ENCODE measurements at regions not wholly inside any gene's neighbourhood (a gene's known extent, or its start where the extent isn't known, plus 50 kb on each side); places are given as distances from the start of the nearest gene placed in this dataset.

- H3K4me2 ChIP-seq (ENCODE audit: low read depth, low read length) = no peak overlapping the region
- H3K4me1 ChIP-seq (ENCODE audit: control insufficient read depth, insufficient read depth, low read length) = no peaks in the 10 kb centered on the region
- no peaks in the 10 kb centered on the region for H3K9me3 ChIP-seq (ENCODE audit: control insufficient read depth, insufficient read depth, low read length)
- H2BK5ac ChIP-seq (ENCODE audit: low read depth, low read length, poor library complexity, severe bottlenecking) = no peak overlapping the region
- no peaks in the 10 kb centered on the region for H3K27me3 ChIP-seq (ENCODE audit: control insufficient read depth, insufficient read depth, low read length)
- H4K91ac ChIP-seq (ENCODE audit: insufficient read depth, low read depth, low read length) = no peak overlapping the region
- H3K9me1 ChIP-seq (ENCODE audit: insufficient read depth, low read length) = no peaks in the 10 kb centered on the region
- H3K9ac ChIP-seq (ENCODE audit: low read depth, low read length) = no peak overlapping the region
- no TSS peak for BruUV-seq (replicated peaks)
- no peak overlapping the region for H3K27ac ChIP-seq (ENCODE audit: insufficient read depth, low read length)
- no peak overlapping the region for H3K4me3 ChIP-seq (ENCODE audit: insufficient read depth, low read depth, low read length)
- H2BK120ac ChIP-seq (ENCODE audit: low read depth, low read length) = no peak overlapping the region
- H3K4ac ChIP-seq (ENCODE audit: low read depth, low read length) = no peak overlapping the region
- ChIA-PET CTCF (no interaction called here), POLR2A (ENCODE audit: unreplicated experiment) (no interaction called here)
- H3K56ac ChIP-seq (ENCODE audit: extremely low read depth, insufficient read depth, low read length) = no peak overlapping the region
- no peak overlapping the region for H2BK20ac ChIP-seq (ENCODE audit: low read depth, low read length)
- H2AFZ ChIP-seq (replicated peaks; ENCODE audit: low read length, poor library complexity) = no peak overlapping the region
- dilution Hi-C loops (cut with HindIII; ENCODE audit: low sequenced_read_pairs, unreplicated experiment) (no loop called here), in situ Hi-C loops (cut with MboI; ENCODE audit: low sequenced_read_pairs) (no loop called here), intact Hi-C loops (cut with micrococcal nuclease) (no loop called here)
- TF ChIP-seq USF2 (IDR thresholded peaks at IDR 0.05; ENCODE audit: low read depth, low read length) (no peak), MAZ (IDR thresholded peaks at IDR 0.05; ENCODE audit: borderline replicate concordance, low read depth, low read length) (no peak), FOS (IDR thresholded peaks at IDR 0.05; ENCODE audit: low read depth, low read length) (no peak), CTCF (conservative IDR thresholded peaks at IDR 0.05; ENCODE audit: low read depth, low read length) (no peak)
- no peak overlapping the region for H3K18ac ChIP-seq (ENCODE audit: low read depth, low read length)
- DNase-seq = no peak
- H2AK5ac ChIP-seq (ENCODE audit: low read depth, low read length) = no peak overlapping the region
- WGBS, 2 experiments (ENCODE audit: extremely low coverage in 2 of 2, insufficient read length in 1 of 2) = no CpG with 5 or more reads among the region's 5 CpGs
- no peak overlapping the region for H2BK15ac ChIP-seq (ENCODE audit: low read depth, low read length)
- H4K5ac ChIP-seq (ENCODE audit: low read depth, low read length) = no peak overlapping the region
- H3K23ac ChIP-seq (ENCODE audit: low read depth, low read length) = no peak overlapping the region
- H4K8ac ChIP-seq (ENCODE audit: low read depth in 2 of 2, low read length in 2 of 2) = no peak overlapping the region
- H4K20me1 ChIP-seq (ENCODE audit: insufficient read depth, low read length) = no peaks in the 10 kb centered on the region
- H3K36me3 ChIP-seq (ENCODE audit: control insufficient read depth, insufficient read depth, low read length) = no peaks in the 10 kb centered on the region
- no peaks in the 10 kb centered on the region for H3K79me1 ChIP-seq (ENCODE audit: low read depth in 1 of 2, low read length in 2 of 2)
- ATAC-seq (ENCODE audit: low read depth) = no peak
- no peak overlapping the region for H2AK9ac ChIP-seq (replicated peaks; ENCODE audit: low read depth, low read length, poor library complexity)
- H3K14ac ChIP-seq (replicated peaks; ENCODE audit: low read depth, low read length) = no peak overlapping the region
Observed at GRCh38 chr5:26498972-26499371, 539.4 kb downstream of the CDH9 start.

All from IMR-90 (cell line).